ENCODE measurements at regions not wholly inside any gene's neighbourhood (a gene's known extent, or its start where the extent isn't known, plus 50 kb on each side); places are given as distances from the start of the nearest gene placed in this dataset.

DNA sequence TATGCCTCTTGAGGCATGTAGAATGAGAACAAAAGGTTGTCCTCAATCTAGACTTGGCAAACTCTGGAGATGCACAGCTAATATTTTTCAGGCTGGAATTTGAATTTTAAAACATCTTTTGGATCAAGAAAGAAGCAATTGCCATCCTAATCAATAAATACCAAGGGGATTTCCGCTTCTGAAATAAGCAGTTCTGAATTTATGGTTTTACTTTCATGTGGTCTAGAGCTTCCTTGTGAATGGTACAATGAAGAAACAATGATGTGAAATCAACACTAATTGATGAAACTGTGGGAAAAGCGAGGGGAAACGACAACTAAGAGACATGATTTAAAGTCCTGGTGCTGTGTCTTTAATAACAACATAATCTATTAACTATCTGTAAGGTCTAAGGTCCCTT lies 1202.7 kb downstream of the SORCS3 start:
- no peak for DNase-seq (ENCODE audit: low spot score)
- Histone ChIP-seq H4K20me1 (ENCODE audit: insufficient read depth, low read length) (no peaks in the 10 kb centered on the region), H3K4me3 (ENCODE audit: low read depth, low read length, poor library complexity, severe bottlenecking) (no peak overlapping the region), H3K27ac (ENCODE audit: low read depth, low read length, poor library complexity, severe bottlenecking) (no peak overlapping the region), H3K4me1 (ENCODE audit: insufficient read depth, low read length, poor library complexity, severe bottlenecking) (no peaks in the 10 kb centered on the region), H2AFZ (ENCODE audit: low read length) (no peak overlapping the region), H3K36me3 (ENCODE audit: insufficient read depth, low read length) (no peaks in the 10 kb centered on the region), H3K79me2 (ENCODE audit: insufficient read depth, low read depth, low read length) (no peaks in the 10 kb centered on the region), H3K4me2 (ENCODE audit: low read length) (no peak overlapping the region), H3K9me3 (ENCODE audit: low read length) (no peaks in the 10 kb centered on the region), H3K9me2 (ENCODE audit: insufficient read depth, low read length) (no peaks in the 10 kb centered on the region)
- BruUV-seq (replicated peaks) = no TSS peak
- ChIA-PET CTCF (ENCODE audit: unreplicated experiment) (interaction anchor here (1.0 kb wide), 1 partner anchor 9 kb away, joined by 3 read pairs; no protein-coding TSS in a partner anchor), POLR2A (interaction anchor here (0.6 to 0.9 kb wide), 2 partner anchors 184 to 763 kb away, joined by 3 read pairs; no protein-coding TSS in a partner anchor)
- intact Hi-C loops (cut with micrococcal nuclease; ENCODE audit: unreplicated experiment) = no loop called here
- TF ChIP-seq CTCF (conservative IDR thresholded peaks at IDR 0.05; ENCODE audit: low read length) = no peak
- TF ChIP-seq EZH2phosphoT487 (IDR thresholded peaks at IDR 0.05; ENCODE audit: borderline replicate concordance, low read depth, low read length) = no peak

- H3K4me3 ChIP-seq (ENCODE audit: low read depth, low read length, poor library complexity, severe bottlenecking) = no peak overlapping the region
- no peak overlapping the region for H2AFZ ChIP-seq (ENCODE audit: low read length)
- H3K27ac ChIP-seq (ENCODE audit: low read depth, low read length, poor library complexity, severe bottlenecking) = no peak overlapping the region
- intact Hi-C loops (cut with micrococcal nuclease; ENCODE audit: unreplicated experiment) = no loop called here
- no peak for DNase-seq (ENCODE audit: low spot score)
- ChIA-PET CTCF (ENCODE audit: unreplicated experiment) (no interaction called here), POLR2A (no interaction called here)
- H3K79me2 ChIP-seq (ENCODE audit: insufficient read depth, low read depth, low read length) = no peaks in the 10 kb centered on the region
- no peaks in the 10 kb centered on the region for H3K36me3 ChIP-seq (ENCODE audit: insufficient read depth, low read length)
- no peaks in the 10 kb centered on the region for H3K9me2 ChIP-seq (ENCODE audit: insufficient read depth, low read length)
- no peaks in the 10 kb centered on the region for H3K9me3 ChIP-seq (ENCODE audit: low read length)
- TF ChIP-seq EZH2phosphoT487 (IDR thresholded peaks at IDR 0.05; ENCODE audit: borderline replicate concordance, low read depth, low read length) = no peak
- TF ChIP-seq CTCF (conservative IDR thresholded peaks at IDR 0.05; ENCODE audit: low read length) = no peak
- no TSS peak for BruUV-seq (replicated peaks)
- H4K20me1 ChIP-seq (ENCODE audit: insufficient read depth, low read length) = no peaks in the 10 kb centered on the region
- H3K4me1 ChIP-seq (ENCODE audit: insufficient read depth, low read length, poor library complexity, severe bottlenecking) = no peaks in the 10 kb centered on the region
- H3K4me2 ChIP-seq (ENCODE audit: low read length) = no peak overlapping the region
Measured at GRCh38 chr10:105840288-105840770, 1199.2 kb downstream of the SORCS3 start.

DNA sequence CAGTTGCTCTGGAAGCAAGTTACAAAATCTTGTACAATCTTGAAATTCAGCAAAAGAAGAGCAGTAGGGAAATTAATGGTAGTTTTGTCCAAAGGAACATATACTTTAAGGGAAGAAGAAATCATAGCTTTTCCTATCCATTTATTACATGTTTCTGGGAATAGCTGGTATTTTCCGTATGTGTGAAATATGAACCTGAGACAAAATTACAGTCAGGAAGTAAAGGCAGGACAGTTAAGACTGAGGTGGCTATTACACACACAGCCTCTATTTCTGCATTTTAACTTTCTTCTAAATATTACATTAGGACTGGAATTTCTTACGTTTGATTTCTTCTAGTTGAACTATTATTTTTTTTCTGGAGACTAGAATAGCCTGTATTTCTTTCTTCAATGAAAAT lies 1197.3 kb downstream of the SORCS3 start:
- H4K20me1 ChIP-seq (ENCODE audit: insufficient read depth, low read length) = no peaks in the 10 kb centered on the region
- no peaks in the 10 kb centered on the region for H3K79me2 ChIP-seq (ENCODE audit: insufficient read depth, low read depth, low read length)
- ChIA-PET CTCF (ENCODE audit: unreplicated experiment) (no interaction called here), POLR2A (no interaction called here)
- TF ChIP-seq EZH2phosphoT487 (IDR thresholded peaks at IDR 0.05; ENCODE audit: borderline replicate concordance, low read depth, low read length) (no peak), CTCF (conservative IDR thresholded peaks at IDR 0.05; ENCODE audit: low read length) (no peak)
- H3K4me3 ChIP-seq (ENCODE audit: low read depth, low read length, poor library complexity, severe bottlenecking) = peak overlapping the region; percentile 59
- no peak overlapping the region for H3K27ac ChIP-seq (ENCODE audit: low read depth, low read length, poor library complexity, severe bottlenecking)
- peak overlapping the region; percentile 57 for H3K4me2 ChIP-seq (ENCODE audit: low read length)
- no peaks in the 10 kb centered on the region for H3K9me2 ChIP-seq (ENCODE audit: insufficient read depth, low read length)
- no TSS peak for BruUV-seq (replicated peaks)
- H3K36me3 ChIP-seq (ENCODE audit: insufficient read depth, low read length) = no peaks in the 10 kb centered on the region
- DNase-seq (ENCODE audit: low spot score) = no peak
- H2AFZ ChIP-seq (ENCODE audit: low read length) = peak overlapping the region; percentile 82
- no peaks in the 10 kb centered on the region for H3K9me3 ChIP-seq (ENCODE audit: low read length)
- H3K4me1 ChIP-seq (ENCODE audit: insufficient read depth, low read length, poor library complexity, severe bottlenecking) = no peaks in the 10 kb centered on the region
- intact Hi-C loops (cut with micrococcal nuclease; ENCODE audit: unreplicated experiment) = no loop called here
